Muscle of leg (tissue), 3 donors: ENCODE measurements at regions not wholly inside any gene's neighbourhood (a gene's known extent, or its start where the extent isn't known, plus 50 kb on each side); places are given as distances from the start of the nearest gene placed in this dataset.
"Not testable (repeated sequence)": the region's sequence is repeated elsewhere in the genome, so short reads cannot be mapped to it uniquely, and the experiment has no call there.

Experiments used
- DNase-seq: peaks from one replicate; pipeline ENCODE4 v3.0.0; 2013
- H3K27ac ChIP-seq: one replicate; pipeline ENCODE4 v1.5.1; 2013; ENCODE audit warnings: mild to moderate bottlenecking, low read length, control low read depth
- H3K27me3 ChIP-seq: one replicate; pipeline ENCODE4 v1.6.1; 2013; ENCODE audit warnings: low read length; ENCODE audit not compliant: control insufficient read depth, insufficient read depth
- H3K36me3 ChIP-seq: one replicate; pipeline ENCODE4 v1.6.1; 2013; ENCODE audit warnings: low read length; ENCODE audit not compliant: control insufficient read depth, insufficient read depth
- H3K4me1 ChIP-seq: one replicate; pipeline ENCODE4 v1.6.1; 2013; ENCODE audit warnings: low read length; ENCODE audit not compliant: control insufficient read depth, insufficient read depth
- H3K4me3 ChIP-seq: one replicate; pipeline ENCODE4 v1.5.1; 2013; ENCODE audit warnings: low read length, control low read depth
- H3K9me3 ChIP-seq: replicated peaks from 2 replicates; pipeline ENCODE4 v1.6.1; 2013; ENCODE audit warnings: low read depth, low read length; ENCODE audit not compliant: control insufficient read depth
- WGBS: methylation state at CpG from one replicate; pipeline ENCODE4 v1.1.5; 2013; ENCODE audit warnings: missing lambda C conversion rate; ENCODE audit not compliant: insufficient coverage; 5-methylcytosine and 5-hydroxymethylcytosine counted together

DNA sequence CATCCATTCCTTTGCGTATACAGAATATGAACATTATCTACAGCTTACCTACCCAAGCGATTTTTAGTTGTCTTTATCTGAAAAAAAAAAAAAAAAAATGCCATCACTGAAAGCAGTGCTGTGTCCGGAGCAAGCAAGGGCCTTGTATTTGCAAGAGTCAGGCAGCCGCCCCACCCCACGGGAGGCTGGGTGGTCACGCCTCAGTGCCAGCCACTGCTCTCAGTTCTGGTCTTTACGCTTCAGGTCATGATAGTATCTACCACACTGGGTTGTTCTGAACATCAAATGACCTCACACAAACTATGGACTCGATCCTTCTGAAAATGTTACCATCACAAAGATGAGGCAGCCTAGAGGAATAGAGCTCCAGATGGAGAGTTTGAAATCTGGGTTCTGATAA lies 62.7 kb upstream of the HELT start:
- Histone ChIP-seq H3K27ac (no peak overlapping the region), H3K4me3 (no peak overlapping the region), H3K36me3 (no peaks in the 10 kb centered on the region), H3K27me3 (peaks cover 5% of the 10 kb centered on the region), H3K9me3 (no peaks in the 10 kb centered on the region), H3K4me1 (peaks cover 5% of the 10 kb centered on the region)
- DNase-seq, result no peak
- WGBS, result 83% methylated on average over 7 of the region's 8 CpGs

DNA sequence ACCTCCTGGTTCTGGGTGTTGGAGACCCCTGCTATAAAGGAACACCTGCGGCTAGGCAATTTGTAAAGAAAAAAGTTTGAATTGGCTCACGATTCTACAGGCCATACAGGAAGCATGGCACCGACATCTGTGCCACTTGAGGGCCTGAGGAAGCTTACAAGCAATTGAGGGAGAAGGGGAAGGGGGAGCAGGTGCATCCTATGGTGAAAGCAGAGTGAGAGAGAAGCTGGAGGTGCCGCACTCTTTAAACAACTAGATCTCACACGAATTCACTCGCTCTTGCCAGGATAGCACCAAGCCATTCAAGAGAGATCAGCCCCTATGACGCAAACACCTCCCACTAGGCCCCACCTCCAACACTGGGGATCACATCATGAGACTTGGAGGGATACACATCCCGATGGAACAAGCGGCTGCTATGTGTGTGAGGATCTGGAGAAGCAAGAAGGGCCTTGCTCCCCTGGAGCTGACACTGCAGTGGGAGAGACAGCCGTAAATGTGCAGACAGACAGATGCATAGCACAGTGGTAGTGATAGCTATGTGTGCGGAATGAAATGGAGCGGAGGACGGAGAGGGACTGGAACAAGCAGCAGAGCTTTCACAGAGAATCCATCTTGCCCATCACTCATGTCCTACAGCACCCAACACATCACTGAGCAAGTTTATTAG lies 60.7 kb upstream of the HELT start:
- no peaks in the 10 kb centered on the region for H3K36me3 ChIP-seq
- no peak for DNase-seq
- no peak overlapping the region for H3K27ac ChIP-seq
- no peak overlapping the region for H3K4me3 ChIP-seq
- peaks cover 5% of the 10 kb centered on the region for H3K27me3 ChIP-seq
- peaks cover 5% of the 10 kb centered on the region for H3K4me1 ChIP-seq
- no peaks in the 10 kb centered on the region for H3K9me3 ChIP-seq
- 79% methylated on average over 7 of the region's 13 CpGs for WGBS

DNA sequence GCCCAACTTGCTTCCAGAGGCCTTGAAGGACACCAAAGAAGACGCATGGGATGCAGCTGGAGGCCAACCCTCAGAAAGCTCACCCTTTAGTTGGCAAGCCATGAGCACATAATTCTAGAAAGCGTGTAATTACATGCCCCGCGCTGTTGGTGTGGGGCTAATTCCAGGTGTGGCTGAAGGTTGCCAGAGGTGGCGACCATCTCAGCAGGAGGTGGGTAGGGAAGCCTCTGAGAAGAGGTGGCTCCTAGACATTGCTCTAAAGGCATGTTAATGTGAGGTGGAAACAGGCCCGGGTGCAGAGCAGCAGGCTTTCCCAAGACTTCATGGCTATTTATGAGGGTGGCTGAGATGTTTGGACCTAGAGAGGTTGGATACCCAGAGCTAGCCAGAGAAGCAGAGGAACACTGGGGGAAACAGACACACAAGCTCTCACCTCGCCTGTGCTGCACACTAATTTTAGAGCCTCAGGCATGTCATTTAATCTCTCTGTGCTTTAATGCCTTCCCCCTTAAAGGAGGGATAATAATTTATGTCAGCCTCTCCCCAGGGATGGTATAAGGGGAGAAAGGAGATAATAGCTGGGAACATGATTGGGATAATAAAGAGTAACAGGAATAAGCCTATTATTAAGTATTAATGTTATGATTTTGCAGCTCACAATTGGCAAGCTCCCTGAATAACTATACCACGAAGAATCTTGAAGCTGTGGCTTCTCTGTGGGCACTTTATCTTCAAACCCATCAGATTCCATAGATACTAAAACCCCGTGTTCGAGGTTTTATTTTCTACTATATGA lies 60.0 kb upstream of the HELT start:
- no peak for DNase-seq
- Histone ChIP-seq H3K27ac (no peak overlapping the region), H3K27me3 (peaks cover 2% of the 10 kb centered on the region), H3K9me3 (no peaks in the 10 kb centered on the region), H3K36me3 (no peaks in the 10 kb centered on the region), H3K4me1 (peaks cover 5% of the 10 kb centered on the region), H3K4me3 (no peak overlapping the region)
- WGBS, result 81% methylated on average over 6 of the region's 10 CpGs

- Histone ChIP-seq H3K27me3 (peaks cover 2% of the 10 kb centered on the region), H3K36me3 (no peaks in the 10 kb centered on the region), H3K9me3 (no peaks in the 10 kb centered on the region), H3K4me3 (no peak overlapping the region), H3K4me1 (peaks cover 5% of the 10 kb centered on the region), H3K27ac (no peak overlapping the region)
- no peak for DNase-seq
- 83% methylated on average over 2 of the region's 8 CpGs for WGBS
Measured at GRCh38 chr4:184958923-184959210, 59.4 kb upstream of the HELT start.

GRCh38 chr4:184959309-184959708 lies 59.0 kb upstream of the HELT start:
- DNase-seq, result no peak
- WGBS, result 76% methylated on average over 5 of the region's 10 CpGs
- H3K4me3 ChIP-seq, result no peak overlapping the region

DNA sequence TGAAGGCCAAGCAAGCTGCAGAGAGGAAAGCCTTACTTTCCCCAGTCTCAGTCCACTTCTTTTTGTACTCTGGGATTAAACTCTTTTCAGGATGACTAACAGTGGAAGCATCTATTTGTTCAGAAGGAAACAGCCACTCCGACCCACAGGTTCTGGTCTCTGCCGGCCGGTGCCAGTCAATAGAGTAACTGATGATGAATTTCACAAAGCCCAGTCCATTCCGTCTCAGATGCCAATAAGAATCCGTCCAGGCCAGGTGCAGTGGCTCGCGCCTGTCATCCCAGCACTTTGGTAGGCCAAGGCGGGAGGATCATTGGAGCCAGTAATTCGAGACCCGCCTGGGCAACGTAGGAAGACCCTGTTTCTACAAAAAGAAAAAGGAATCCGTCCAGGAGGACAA lies 58.5 kb upstream of the HELT start:
- Histone ChIP-seq H3K9me3 (no peaks in the 10 kb centered on the region), H3K27ac (no peak overlapping the region), H3K36me3 (no peaks in the 10 kb centered on the region), H3K27me3 (peaks cover 2% of the 10 kb centered on the region), H3K4me3 (no peak overlapping the region), H3K4me1 (peaks cover 5% of the 10 kb centered on the region)
- WGBS, result 85% methylated on average over 12 of the region's 12 CpGs
- no peak for DNase-seq

More at GRCh38 chr4:184959309-184959708, 59.0 kb upstream of the HELT start:
- Histone ChIP-seq H3K27ac (no peak overlapping the region), H3K27me3 (peaks cover 2% of the 10 kb centered on the region), H3K36me3 (no peaks in the 10 kb centered on the region), H3K9me3 (no peaks in the 10 kb centered on the region), H3K4me1 (peaks cover 5% of the 10 kb centered on the region)

DNA sequence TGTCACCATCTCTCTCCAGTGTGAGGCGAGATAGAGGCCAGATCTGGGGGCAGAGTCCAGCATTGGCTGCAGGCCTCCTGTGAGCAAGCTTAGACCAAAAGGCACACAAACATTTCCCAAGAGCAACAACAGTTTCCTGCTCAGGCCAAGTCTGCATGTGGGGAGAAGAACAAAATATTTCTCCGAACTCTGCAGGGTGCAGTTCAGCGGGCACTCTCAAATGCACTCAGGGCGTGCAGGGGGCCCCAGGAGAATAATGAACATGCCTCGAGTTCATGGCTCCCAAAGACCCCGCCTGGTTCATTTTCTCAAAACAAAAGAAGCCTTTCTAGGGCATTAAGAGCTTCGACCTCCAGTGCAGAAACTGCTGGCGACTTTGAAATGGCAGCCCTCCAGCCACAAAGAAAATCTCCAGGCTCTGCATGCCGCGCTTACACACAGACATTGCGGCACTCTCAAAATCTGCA lies 57.8 kb upstream of the HELT start:
- no peaks in the 10 kb centered on the region for H3K36me3 ChIP-seq
- 67% methylated on average over 7 of the region's 11 CpGs for WGBS
- no peak overlapping the region for H3K27ac ChIP-seq
- H3K9me3 ChIP-seq, result no peaks in the 10 kb centered on the region
- no peak overlapping the region for H3K4me3 ChIP-seq
- H3K27me3 ChIP-seq, result peaks cover 2% of the 10 kb centered on the region
- no peak for DNase-seq
- H3K4me1 ChIP-seq, result peaks cover 5% of the 10 kb centered on the region

DNA sequence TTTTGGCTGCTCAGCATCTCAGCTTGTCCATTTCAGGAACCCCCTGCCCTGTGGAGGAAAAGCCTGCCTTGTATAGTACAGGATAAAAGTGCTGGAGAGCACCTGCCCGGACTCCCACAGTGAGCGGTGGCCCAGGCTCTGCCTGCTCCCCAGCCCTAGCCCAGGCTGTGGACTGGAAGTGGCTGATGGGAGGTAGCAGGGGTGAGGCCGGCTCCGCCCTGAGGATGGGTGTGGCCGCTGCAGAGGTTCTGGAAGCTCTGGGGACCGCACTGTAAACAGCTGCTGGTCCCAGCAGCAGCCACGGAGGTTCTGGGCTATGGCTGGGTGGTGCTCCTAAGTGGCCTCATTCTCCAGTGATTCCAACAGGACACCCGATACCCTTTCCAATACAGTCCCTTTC lies 56.6 kb upstream of the HELT start:
- WGBS, result 67% methylated on average over 6 of the region's 8 CpGs
- DNase-seq, result no peak
- Histone ChIP-seq H3K9me3 (no peaks in the 10 kb centered on the region), H3K27me3 (peaks cover 2% of the 10 kb centered on the region), H3K36me3 (no peaks in the 10 kb centered on the region), H3K4me3 (no peak overlapping the region), H3K4me1 (peaks cover 5% of the 10 kb centered on the region), H3K27ac (no peak overlapping the region)

DNA sequence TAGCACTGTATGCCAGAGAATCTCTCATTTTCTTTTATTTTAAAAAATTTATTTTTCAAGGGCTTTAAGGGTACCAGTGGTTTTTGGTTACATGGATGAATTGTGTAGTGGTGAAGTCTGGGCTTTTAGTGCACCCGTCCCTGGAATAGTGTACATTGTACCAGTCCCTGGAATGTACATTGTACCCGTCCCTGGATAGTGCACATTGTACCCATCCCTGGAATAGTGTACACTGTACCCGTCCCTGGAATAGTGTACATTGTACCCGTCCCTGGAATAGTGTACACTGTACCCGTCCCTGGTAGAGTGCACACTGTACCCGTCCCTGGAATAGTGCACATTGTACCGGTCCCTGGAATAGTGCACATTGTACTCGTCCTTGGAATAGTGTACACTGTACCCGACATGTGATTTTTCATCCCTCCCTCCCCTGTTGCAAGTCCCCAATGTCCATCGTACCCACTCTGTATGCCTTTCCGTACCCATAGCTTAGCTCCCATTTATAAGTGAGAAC lies 56.1 kb upstream of the HELT start:
- Histone ChIP-seq H3K4me3 (no peak overlapping the region), H3K4me1 (peaks cover 5% of the 10 kb centered on the region), H3K27ac (no peak overlapping the region), H3K9me3 (no peaks in the 10 kb centered on the region), H3K27me3 (peaks cover 2% of the 10 kb centered on the region), H3K36me3 (no peaks in the 10 kb centered on the region)
- no peak for DNase-seq
- 96% methylated on average over 3 of the region's 11 CpGs for WGBS

GRCh38 chr4:184965230-184966050 lies 52.9 kb upstream of the HELT start:
- H3K27me3 ChIP-seq, H3K4me3 ChIP-seq, DNase-seq, H3K9me3 ChIP-seq, H3K27ac ChIP-seq, H3K4me1 ChIP-seq, H3K36me3 ChIP-seq: not testable (repeated sequence)
- WGBS, result 100% methylated on average over 1 of the region's 50 CpGs
